C4-2B (cell line): ENCODE measurements at regions not wholly inside any gene's neighbourhood (a gene's known extent, or its start where the extent isn't known, plus 50 kb on each side); places are given as distances from the start of the nearest gene placed in this dataset.

Source experiments
- ZFX ChIP-seq: fragments of 450-650 bp; IDR thresholded peaks from 2 replicates; pipeline ENCODE4 v1.6.1; 2017
- TF ChIP-seq, protein P1 (sequence below): fragments of 450-650 bp; conservative IDR thresholded peaks from 2 replicates; pipeline ENCODE4 v1.5.1; 2017; ENCODE audit warnings: mild to moderate bottlenecking

DNA sequence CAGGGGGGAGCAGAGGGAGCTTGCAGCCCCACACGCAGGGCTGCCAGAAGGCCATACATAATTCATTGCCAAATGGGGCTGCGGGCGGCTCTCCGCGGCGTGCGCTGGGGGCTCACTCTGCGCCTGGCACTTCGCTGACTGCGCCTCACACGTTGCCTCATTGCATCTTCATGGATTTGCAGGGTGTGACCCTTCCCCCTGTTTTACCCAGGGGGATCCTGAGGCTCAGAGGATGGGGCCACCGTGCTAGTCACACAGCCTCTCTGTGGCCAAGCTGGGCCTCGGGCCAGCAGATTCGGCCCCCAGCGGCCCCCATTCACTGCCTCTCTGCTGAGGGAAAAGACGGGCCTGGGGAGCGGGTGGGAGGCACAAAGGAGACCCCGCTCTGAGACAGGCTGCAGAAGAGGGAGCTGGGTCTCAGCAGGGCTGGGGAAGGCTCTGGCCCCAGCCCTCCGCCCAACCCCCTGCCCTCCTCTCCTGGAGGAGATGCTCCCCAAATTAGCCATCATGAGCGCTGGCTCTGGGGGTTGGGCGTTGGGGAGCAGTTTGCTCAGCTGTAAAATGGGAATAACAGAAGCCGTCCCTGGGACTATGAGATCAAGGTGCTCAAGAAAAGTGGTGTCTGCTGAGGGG, 115.5 kb downstream of the C9orf50 start:
- TF ChIP-seq, protein P1, sequence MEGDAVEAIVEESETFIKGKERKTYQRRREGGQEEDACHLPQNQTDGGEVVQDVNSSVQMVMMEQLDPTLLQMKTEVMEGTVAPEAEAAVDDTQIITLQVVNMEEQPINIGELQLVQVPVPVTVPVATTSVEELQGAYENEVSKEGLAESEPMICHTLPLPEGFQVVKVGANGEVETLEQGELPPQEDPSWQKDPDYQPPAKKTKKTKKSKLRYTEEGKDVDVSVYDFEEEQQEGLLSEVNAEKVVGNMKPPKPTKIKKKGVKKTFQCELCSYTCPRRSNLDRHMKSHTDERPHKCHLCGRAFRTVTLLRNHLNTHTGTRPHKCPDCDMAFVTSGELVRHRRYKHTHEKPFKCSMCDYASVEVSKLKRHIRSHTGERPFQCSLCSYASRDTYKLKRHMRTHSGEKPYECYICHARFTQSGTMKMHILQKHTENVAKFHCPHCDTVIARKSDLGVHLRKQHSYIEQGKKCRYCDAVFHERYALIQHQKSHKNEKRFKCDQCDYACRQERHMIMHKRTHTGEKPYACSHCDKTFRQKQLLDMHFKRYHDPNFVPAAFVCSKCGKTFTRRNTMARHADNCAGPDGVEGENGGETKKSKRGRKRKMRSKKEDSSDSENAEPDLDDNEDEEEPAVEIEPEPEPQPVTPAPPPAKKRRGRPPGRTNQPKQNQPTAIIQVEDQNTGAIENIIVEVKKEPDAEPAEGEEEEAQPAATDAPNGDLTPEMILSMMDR = no peak
- TF ChIP-seq ZFX = no peak
